Stimulated activated CD4-positive, alpha-beta T cell treated with anti-CD3 and anti-CD28 coated beads, Interleukin-1b, Interleukin-23, amount 100 ng/mL, for 4 hours (primary cell): ENCODE measurements at regions not wholly inside any gene's neighbourhood (a gene's known extent, or its start where the extent isn't known, plus 50 kb on each side); places are given as distances from the start of the nearest gene placed in this dataset.

Experiments
- DNase-seq, 2 donors: peaks; one replicate each; pipeline ENCODE4 v3.0.0-alpha.2; 2020; ENCODE audit warnings: low read depth in 2 of 2

GRCh38 chr13:31049083-31049482 is 112.6 kb downstream of the HSPH1 start:
- DNase-seq, result no peak

GRCh38 chr13:31048521-31048920 is 113.2 kb downstream of the HSPH1 start:
- DNase-seq, result no peak

GRCh38 chr13:31046711-31047279 is 114.3 kb downstream of the TEX26 start:
- DNase-seq, result no peak

GRCh38 chr13:31045286-31046081 is 113.0 kb downstream of the TEX26 start:
- peak; percentile 62 to 69 for DNase-seq

GRCh38 chr13:31044364-31045285 is 112.2 kb downstream of the TEX26 start:
- peak; percentile 61 to 78 for DNase-seq

GRCh38 chr13:31043957-31044356 is 111.5 kb downstream of the TEX26 start:
- DNase-seq, result no peak

- no peak for DNase-seq
These were observed 110.2 kb downstream of the TEX26 start for GRCh38 chr13:31042481-31043165.

- no peak for DNase-seq
These were observed 109.6 kb downstream of the TEX26 start for GRCh38 chr13:31042049-31042448.

- no peak for DNase-seq
These were observed 106.5 kb downstream of the TEX26 start for GRCh38 chr13:31038834-31039552.

- DNase-seq, result no peak
These were observed 105.5 kb downstream of the TEX26 start for GRCh38 chr13:31037874-31038500.

- no peak for DNase-seq
These were observed 104.6 kb downstream of the TEX26 start for GRCh38 chr13:31036731-31037695.

GRCh38 chr13:31035185-31035965 is 102.9 kb downstream of the TEX26 start:
- DNase-seq, result no peak

- no peak for DNase-seq
These were observed 100.2 kb downstream of the TEX26 start for GRCh38 chr13:31032528-31033113.

- DNase-seq, result no peak
These were observed 99.0 kb downstream of the TEX26 start for GRCh38 chr13:31031482-31031881.

- DNase-seq, result no peak
These were observed 96.6 kb downstream of the TEX26 start for GRCh38 chr13:31029102-31029501.

GRCh38 chr13:31027136-31027535 is 94.7 kb downstream of the TEX26 start:
- DNase-seq, result no peak
